ENCODE measurements at regions not wholly inside any gene's neighbourhood (a gene's known extent, or its start where the extent isn't known, plus 50 kb on each side); places are given as distances from the start of the nearest gene placed in this dataset.

DNA sequence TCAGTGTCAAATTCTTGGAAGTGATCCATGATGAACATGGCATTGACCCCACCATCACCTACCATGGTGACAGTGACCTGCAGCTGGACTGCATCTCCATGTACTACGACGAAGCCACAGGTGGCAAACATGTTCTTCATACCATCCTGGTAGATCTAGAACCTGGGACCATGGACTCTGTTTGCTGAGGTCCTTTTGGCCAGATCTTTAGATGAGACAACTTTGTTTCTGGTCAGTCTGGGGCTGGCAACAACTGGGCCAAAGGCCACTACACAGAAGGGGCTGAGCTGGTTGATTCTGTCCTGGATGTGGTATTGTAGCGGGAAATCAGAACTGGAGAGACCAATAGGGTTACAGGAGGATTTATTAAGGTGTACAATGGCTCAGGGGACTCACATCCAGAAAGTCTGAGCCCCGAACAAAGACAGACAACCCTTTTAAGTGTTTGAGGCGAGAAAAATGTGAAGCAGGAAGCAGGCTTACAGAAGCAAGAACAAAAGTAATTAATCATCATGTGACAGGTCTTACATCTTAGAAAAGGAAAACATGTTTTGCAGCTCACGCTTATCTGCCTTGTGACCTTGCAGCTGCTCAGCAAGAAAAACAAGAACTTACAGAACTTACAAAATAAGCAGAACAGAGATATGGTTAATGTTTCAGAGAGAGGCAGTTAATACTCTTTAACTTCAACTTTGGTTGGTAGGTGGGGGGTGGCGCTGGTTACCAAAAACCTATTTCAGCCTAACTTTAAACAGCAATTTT is 58.8 kb upstream of the MOCS1 start:
- TF ChIP-seq, protein P1, sequence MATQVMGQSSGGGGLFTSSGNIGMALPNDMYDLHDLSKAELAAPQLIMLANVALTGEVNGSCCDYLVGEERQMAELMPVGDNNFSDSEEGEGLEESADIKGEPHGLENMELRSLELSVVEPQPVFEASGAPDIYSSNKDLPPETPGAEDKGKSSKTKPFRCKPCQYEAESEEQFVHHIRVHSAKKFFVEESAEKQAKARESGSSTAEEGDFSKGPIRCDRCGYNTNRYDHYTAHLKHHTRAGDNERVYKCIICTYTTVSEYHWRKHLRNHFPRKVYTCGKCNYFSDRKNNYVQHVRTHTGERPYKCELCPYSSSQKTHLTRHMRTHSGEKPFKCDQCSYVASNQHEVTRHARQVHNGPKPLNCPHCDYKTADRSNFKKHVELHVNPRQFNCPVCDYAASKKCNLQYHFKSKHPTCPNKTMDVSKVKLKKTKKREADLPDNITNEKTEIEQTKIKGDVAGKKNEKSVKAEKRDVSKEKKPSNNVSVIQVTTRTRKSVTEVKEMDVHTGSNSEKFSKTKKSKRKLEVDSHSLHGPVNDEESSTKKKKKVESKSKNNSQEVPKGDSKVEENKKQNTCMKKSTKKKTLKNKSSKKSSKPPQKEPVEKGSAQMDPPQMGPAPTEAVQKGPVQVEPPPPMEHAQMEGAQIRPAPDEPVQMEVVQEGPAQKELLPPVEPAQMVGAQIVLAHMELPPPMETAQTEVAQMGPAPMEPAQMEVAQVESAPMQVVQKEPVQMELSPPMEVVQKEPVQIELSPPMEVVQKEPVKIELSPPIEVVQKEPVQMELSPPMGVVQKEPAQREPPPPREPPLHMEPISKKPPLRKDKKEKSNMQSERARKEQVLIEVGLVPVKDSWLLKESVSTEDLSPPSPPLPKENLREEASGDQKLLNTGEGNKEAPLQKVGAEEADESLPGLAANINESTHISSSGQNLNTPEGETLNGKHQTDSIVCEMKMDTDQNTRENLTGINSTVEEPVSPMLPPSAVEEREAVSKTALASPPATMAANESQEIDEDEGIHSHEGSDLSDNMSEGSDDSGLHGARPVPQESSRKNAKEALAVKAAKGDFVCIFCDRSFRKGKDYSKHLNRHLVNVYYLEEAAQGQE (IDR thresholded peaks at IDR 0.05; ENCODE audit: insufficient replicate concordance, low read depth) = no peak
- TF ChIP-seq, protein P2, sequence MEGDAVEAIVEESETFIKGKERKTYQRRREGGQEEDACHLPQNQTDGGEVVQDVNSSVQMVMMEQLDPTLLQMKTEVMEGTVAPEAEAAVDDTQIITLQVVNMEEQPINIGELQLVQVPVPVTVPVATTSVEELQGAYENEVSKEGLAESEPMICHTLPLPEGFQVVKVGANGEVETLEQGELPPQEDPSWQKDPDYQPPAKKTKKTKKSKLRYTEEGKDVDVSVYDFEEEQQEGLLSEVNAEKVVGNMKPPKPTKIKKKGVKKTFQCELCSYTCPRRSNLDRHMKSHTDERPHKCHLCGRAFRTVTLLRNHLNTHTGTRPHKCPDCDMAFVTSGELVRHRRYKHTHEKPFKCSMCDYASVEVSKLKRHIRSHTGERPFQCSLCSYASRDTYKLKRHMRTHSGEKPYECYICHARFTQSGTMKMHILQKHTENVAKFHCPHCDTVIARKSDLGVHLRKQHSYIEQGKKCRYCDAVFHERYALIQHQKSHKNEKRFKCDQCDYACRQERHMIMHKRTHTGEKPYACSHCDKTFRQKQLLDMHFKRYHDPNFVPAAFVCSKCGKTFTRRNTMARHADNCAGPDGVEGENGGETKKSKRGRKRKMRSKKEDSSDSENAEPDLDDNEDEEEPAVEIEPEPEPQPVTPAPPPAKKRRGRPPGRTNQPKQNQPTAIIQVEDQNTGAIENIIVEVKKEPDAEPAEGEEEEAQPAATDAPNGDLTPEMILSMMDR (IDR thresholded peaks at IDR 0.05; ENCODE audit: insufficient read depth, low read length) = no peak

Measured in HL-60 (cell line).